HUES64 (cell line): ENCODE measurements at regions not wholly inside any gene's neighbourhood (a gene's known extent, or its start where the extent isn't known, plus 50 kb on each side); places are given as distances from the start of the nearest gene placed in this dataset.

Experiments used
- H3K27ac ChIP-seq: 2 replicates; pipeline ENCODE4 v1.7.0; 2013; ENCODE audit warnings: low read depth, low read length, inconsistent platforms
- H3K27me3 ChIP-seq: 2 replicates; pipeline ENCODE4 v1.6.1; 2013; ENCODE audit warnings: mild to moderate bottlenecking, low read length; ENCODE audit not compliant: insufficient read depth
- H3K36me3 ChIP-seq: 2 replicates; pipeline ENCODE4 v1.6.1; 2013; ENCODE audit warnings: mild to moderate bottlenecking, low read length; ENCODE audit not compliant: insufficient read depth
- H3K4me1 ChIP-seq: 2 replicates; pipeline ENCODE4 v1.6.1; 2013; ENCODE audit warnings: mild to moderate bottlenecking, low read length, moderate library complexity; ENCODE audit not compliant: insufficient read depth
- H3K4me3 ChIP-seq: 2 replicates; pipeline ENCODE4 v1.5.1; 2013; ENCODE audit warnings: mild to moderate bottlenecking, low read length, moderate library complexity
- H3K9ac ChIP-seq: 2 replicates; pipeline ENCODE4 v1.6.1; 2013; ENCODE audit warnings: mild to moderate bottlenecking, low read depth, low read length
- H3K9me3 ChIP-seq: 2 replicates; pipeline ENCODE4 v1.6.1; 2013; ENCODE audit warnings: low read depth, low read length; ENCODE audit not compliant: insufficient read depth
- WGBS: fragments of 150-250, 120-280 bp; methylation state at CpG from one replicate; pipeline ENCODE4 v1.1.7; 2013; ENCODE audit warnings: missing lambda C conversion rate; 5-methylcytosine and 5-hydroxymethylcytosine counted together

DNA sequence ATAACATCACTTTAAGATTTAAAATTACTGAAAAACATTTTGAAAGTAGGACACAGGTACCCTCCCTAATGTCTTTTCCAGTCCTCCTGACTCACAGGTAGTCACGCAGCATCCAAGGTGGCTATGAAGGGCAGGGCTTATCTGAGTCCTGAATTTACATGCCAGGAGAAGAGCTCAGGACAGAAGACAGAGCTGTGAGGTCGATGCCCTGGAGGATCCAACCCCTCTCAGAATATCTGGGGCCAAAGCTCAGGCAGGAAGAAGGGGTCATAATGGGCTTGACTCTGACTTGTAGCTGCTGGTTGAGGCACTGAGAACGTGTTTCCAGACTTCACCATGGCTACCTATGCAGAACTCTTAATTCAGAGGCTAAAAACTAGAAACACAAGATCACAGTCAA is 177.5 kb downstream of the AASDH start:
- WGBS = 70% methylated on average over 3 of the region's 3 CpGs

GRCh38 chr4:56208103-56208502 is 179.2 kb downstream of the AASDH start:
- WGBS = 83% methylated on average over 1 of the region's 1 CpG
- Histone ChIP-seq H3K4me3 (no peak overlapping the region), H3K4me1 (peaks cover 4% of the 10 kb centered on the region; the same call in 1 of the 2 replicates)

More for the DNA sequence above, 177.5 kb downstream of the AASDH start:
- Histone ChIP-seq H3K4me1 (peaks cover 4% of the 10 kb centered on the region; the same call in 1 of the 2 replicates), H3K27me3 (peaks cover 64% of the 10 kb centered on the region), H3K4me3 (no peak overlapping the region), H3K9me3 (peaks cover 18% of the 10 kb centered on the region), H3K9ac (no peak overlapping the region), H3K27ac (no peak overlapping the region), H3K36me3 (peaks cover 9% of the 10 kb centered on the region; the same call in 1 of the 2 replicates)

GRCh38 chr4:56206258-56206657 is 181.0 kb downstream of the AASDH start:
- H3K27ac ChIP-seq = no peak overlapping the region
- WGBS = 96% methylated on average over 4 of the region's 4 CpGs
- no peak overlapping the region for H3K9ac ChIP-seq
- peaks cover 3% of the 10 kb centered on the region; the same call in 1 of the 2 replicates for H3K36me3 ChIP-seq
- H3K4me1 ChIP-seq = peaks cover 4% of the 10 kb centered on the region; the same call in 1 of the 2 replicates
- H3K9me3 ChIP-seq = peaks cover 4% of the 10 kb centered on the region
- H3K27me3 ChIP-seq = peaks cover 46% of the 10 kb centered on the region
- H3K4me3 ChIP-seq = no peak overlapping the region

More at GRCh38 chr4:56208103-56208502, 179.2 kb downstream of the AASDH start:
- peaks cover 64% of the 10 kb centered on the region for H3K27me3 ChIP-seq
- H3K9ac ChIP-seq = no peak overlapping the region
- H3K9me3 ChIP-seq = peaks cover 18% of the 10 kb centered on the region
- no peak overlapping the region for H3K27ac ChIP-seq
- peaks cover 9% of the 10 kb centered on the region; the same call in 1 of the 2 replicates for H3K36me3 ChIP-seq

- no peaks in the 10 kb centered on the region for H3K9me3 ChIP-seq
- H3K4me1 ChIP-seq = no peaks in the 10 kb centered on the region
- no peaks in the 10 kb centered on the region for H3K27me3 ChIP-seq
- H3K9ac ChIP-seq = no peak overlapping the region
- no peak overlapping the region for H3K4me3 ChIP-seq
- H3K36me3 ChIP-seq = no peaks in the 10 kb centered on the region
- H3K27ac ChIP-seq = no peak overlapping the region
- WGBS = 89% methylated on average over 1 of the region's 1 CpG
Observed at GRCh38 chr4:56200275-56200674, 187.0 kb downstream of the AASDH start.

- Histone ChIP-seq H3K27ac (no peak overlapping the region), H3K9ac (no peak overlapping the region), H3K27me3 (no peaks in the 10 kb centered on the region), H3K9me3 (no peaks in the 10 kb centered on the region), H3K36me3 (no peaks in the 10 kb centered on the region), H3K4me3 (no peak overlapping the region), H3K4me1 (no peaks in the 10 kb centered on the region)
- 86% methylated on average over 2 of the region's 2 CpGs for WGBS
Observed at GRCh38 chr4:56198265-56198664, 189.0 kb downstream of the AASDH start.

DNA sequence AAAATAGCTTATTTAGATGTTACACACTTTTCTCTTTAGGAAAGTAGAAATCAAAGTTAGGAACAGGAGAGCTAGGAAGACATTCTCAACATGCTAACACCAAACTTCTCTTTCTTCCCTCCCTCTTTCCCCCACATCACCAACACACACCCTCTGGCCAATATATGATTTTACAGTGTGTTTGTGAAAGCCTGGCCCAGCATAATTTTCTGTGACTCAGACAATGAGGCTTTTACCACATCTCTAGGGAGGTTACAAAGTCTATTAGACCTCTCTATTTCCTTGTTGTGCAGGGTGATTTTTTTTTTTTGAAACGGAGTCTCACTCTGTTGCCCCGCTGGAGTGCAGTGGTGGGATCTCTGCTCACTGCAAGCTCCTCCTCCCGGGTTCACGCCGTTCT is 189.9 kb downstream of the AASDH start:
- Histone ChIP-seq H3K9me3 (no peaks in the 10 kb centered on the region), H3K36me3 (no peaks in the 10 kb centered on the region), H3K4me3 (no peak overlapping the region), H3K4me1 (no peaks in the 10 kb centered on the region), H3K27ac (no peak overlapping the region), H3K27me3 (no peaks in the 10 kb centered on the region), H3K9ac (no peak overlapping the region)
- 97% methylated on average over 5 of the region's 5 CpGs for WGBS

- Histone ChIP-seq H3K27ac (no peak overlapping the region), H3K9ac (no peak overlapping the region), H3K4me3 (no peak overlapping the region), H3K9me3 (no peaks in the 10 kb centered on the region), H3K27me3 (no peaks in the 10 kb centered on the region), H3K36me3 (0 out of 2 replicates have a peak, but pooled peaks cover 4% of the 10 kb centered on the region), H3K4me1 (no peaks in the 10 kb centered on the region)
- 98% methylated on average over 4 of the region's 4 CpGs for WGBS
Observed at GRCh38 chr4:56195025-56195424, 192.3 kb downstream of the AASDH start.

GRCh38 chr4:56191534-56191933 is 195.8 kb downstream of the AASDH start:
- no peaks in the 10 kb centered on the region for H3K9me3 ChIP-seq
- no peaks in the 10 kb centered on the region for H3K27me3 ChIP-seq
- H3K36me3 ChIP-seq = 0 out of 2 replicates have a peak, but pooled peaks cover 4% of the 10 kb centered on the region
- 93% methylated on average over 6 of the region's 6 CpGs for WGBS
- no peak overlapping the region for H3K27ac ChIP-seq
- no peak overlapping the region for H3K4me3 ChIP-seq
- no peak overlapping the region for H3K9ac ChIP-seq
- peaks cover 8% of the 10 kb centered on the region; the same call in 1 of the 2 replicates for H3K4me1 ChIP-seq

GRCh38 chr4:56187688-56188087 is 199.6 kb downstream of the AASDH start:
- Histone ChIP-seq H3K9me3 (no peaks in the 10 kb centered on the region), H3K4me3 (no peak overlapping the region), H3K27ac (no peak overlapping the region), H3K27me3 (no peaks in the 10 kb centered on the region), H3K36me3 (0 out of 2 replicates have a peak, but pooled peaks cover 4% of the 10 kb centered on the region), H3K4me1 (peaks cover 8% of the 10 kb centered on the region; the same call in 1 of the 2 replicates), H3K9ac (no peak overlapping the region)
- WGBS = 85% methylated on average over 6 of the region's 6 CpGs

- no peaks in the 10 kb centered on the region for H3K9me3 ChIP-seq
- no peak overlapping the region for H3K27ac ChIP-seq
- 57% methylated on average over 9 of the region's 9 CpGs for WGBS
- H3K9ac ChIP-seq = no peak overlapping the region
- 0 out of 2 replicates have a peak, but pooled peaks cover 4% of the 10 kb centered on the region for H3K36me3 ChIP-seq
- H3K4me1 ChIP-seq = peaks cover 8% of the 10 kb centered on the region; the same call in 1 of the 2 replicates
- H3K27me3 ChIP-seq = no peaks in the 10 kb centered on the region
- no peak overlapping the region for H3K4me3 ChIP-seq
Observed at GRCh38 chr4:56186808-56187523, 200.3 kb downstream of the AASDH start.

DNA sequence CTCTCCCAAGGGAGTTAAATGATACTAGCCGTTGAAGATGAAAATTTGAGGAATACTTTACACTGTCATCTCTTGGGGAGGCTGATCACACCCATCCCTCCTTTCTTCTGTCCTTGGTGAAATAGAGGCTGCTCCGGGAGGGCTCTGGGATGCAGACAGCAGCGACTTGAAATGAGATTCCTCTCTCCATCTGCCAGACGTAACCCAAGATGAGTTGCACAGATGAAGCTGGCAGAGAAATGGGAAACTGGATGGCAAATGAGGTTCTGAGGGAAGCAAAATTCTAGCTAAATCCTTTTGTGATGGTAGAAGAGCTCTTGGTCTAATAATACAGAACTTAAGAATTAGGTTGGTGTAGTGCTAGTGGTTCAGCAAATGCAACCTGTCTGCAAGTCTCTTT is 201.4 kb downstream of the AASDH start:
- Histone ChIP-seq H3K27me3 (no peaks in the 10 kb centered on the region), H3K9me3 (no peaks in the 10 kb centered on the region), H3K36me3 (0 out of 2 replicates have a peak, but pooled peaks cover 3% of the 10 kb centered on the region), H3K4me1 (peaks cover 8% of the 10 kb centered on the region; the same call in 1 of the 2 replicates), H3K27ac (no peak overlapping the region), H3K9ac (no peak overlapping the region), H3K4me3 (no peak overlapping the region)
- 90% methylated on average over 4 of the region's 4 CpGs for WGBS
